C1 segment of cervical spinal cord (tissue), 14 donors: ENCODE measurements at regions not wholly inside any gene's neighbourhood (a gene's known extent, or its start where the extent isn't known, plus 50 kb on each side); places are given as distances from the start of the nearest gene placed in this dataset.

Source experiments
- DNase-seq, 14 donors: peaks; one replicate each; lab custom pipeline; 2025; lab: John Stamatoyannopoulos, UW

GRCh38 chr6:44062771-44063560, 64.3 kb downstream of the MRPL14 start:
- no peak for DNase-seq

GRCh38 chr6:44062105-44062770, 65.0 kb downstream of the MRPL14 start:
- DNase-seq: no peak

DNA sequence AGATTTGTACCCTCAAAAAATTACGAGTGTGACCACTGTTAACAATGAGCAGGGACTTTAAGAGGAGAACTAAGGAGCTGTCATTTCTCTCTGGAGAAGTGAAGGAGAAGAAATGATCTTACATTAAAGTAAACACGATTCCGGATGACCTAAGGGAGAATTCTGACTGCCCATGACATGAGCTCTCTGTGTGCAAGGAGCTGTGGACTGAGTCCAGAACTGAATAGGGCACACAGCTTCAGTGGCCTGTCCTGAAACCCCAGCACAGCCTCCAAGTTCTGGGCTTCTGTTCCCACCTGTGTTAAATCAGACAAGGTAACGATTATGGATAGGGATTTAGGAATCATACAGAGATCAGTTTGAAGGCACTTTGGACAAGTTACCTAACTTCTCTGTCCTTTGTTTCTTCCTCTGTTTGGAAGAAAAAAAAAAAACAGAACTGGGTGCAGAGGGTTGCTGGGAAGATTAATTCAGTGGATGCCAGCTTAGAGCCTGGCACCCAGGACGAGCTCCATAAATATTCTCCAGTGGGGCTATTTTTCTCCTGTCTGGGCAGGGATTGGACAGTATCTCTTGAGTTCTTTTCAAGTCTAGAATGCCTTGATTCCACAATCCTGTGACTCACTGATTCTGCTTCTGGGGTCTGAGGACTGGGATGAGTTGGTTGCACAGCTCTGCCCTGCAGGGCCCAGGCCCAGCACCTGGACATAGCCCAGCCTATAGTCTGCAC, 65.7 kb downstream of the MRPL14 start:
- no peak for DNase-seq

DNA sequence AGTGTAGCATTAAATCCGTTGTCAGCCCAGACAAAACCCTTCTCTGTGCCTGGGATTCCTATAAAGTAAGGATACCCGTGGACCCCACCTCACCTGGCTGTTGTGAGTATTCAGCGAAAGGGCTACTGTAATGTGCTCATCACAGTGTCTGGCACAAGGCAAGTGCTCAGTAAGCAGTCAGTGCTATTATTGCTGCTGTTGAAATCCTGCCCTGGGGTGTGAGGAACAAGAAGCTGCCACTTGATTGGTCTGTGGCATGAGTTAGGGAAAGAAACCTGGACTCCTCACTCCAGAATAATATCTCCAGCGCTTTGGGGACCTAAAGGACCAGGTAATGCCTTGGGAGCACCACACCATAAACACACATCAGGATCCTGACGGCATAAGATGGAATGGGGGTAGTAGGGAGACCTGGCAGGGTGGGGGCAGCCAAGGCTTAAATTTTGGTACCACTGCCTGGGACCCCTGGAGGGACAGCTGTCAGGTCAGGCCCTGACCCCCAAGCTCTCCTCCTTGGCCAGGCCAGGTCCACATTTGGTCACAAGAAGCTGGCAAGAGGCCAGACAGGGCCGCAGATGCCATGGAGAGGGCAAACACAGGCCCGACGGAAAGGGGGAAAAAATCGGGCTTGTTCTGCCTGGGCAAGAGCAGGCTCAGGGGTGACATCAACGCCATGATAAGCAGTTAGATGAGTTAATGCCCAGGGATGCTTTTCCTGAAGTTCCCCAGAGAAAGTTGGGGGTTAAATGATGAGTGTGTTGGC, 66.5 kb downstream of the MRPL14 start:
- no peak for DNase-seq

DNA sequence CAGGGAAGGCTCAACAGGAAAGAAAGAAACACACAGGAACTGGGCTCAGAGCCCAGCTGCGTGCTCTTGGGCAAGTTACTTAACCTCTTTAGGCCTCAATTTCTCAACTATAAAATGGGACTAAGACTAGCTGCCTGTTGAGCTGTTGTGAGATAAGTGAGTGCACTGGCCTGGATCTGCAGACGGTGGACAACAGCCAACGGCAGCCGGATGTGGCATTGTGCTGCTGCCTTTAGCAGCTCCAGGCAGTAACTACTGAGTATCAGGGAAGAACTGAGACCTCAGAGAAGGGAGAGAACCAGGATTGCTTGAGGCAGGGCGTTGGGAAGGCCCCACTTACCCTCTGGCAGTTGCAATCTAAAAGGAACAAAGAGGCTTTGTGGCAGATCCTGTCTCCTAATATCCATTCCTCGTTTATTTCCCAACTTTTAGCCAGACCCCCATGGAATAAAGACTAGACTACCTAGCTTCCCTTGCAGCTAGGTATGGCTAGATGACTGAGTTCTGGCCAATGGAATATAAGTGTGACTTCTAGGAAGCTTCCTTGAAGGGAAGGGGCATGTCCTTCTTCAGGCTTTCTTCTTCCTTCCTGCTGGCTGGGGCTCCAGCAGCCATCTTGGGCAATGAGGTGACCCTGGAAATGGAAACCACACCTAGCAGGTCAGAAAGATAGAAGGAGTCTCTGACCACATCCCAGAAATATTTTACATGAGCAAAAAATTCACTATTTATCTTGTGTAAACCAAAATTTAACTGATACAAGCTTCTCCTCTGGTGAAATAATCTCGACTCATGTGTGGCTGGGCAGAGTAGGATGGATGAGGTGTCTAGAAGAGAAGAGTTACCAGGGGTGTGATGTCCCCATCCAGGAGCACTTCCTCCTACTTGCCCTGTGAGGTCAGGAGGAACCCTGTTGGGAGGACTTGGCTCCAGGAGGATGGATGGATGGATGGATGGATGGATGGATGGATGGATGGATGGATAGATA, 67.6 kb downstream of the MRPL14 start:
- no peak for DNase-seq

DNA sequence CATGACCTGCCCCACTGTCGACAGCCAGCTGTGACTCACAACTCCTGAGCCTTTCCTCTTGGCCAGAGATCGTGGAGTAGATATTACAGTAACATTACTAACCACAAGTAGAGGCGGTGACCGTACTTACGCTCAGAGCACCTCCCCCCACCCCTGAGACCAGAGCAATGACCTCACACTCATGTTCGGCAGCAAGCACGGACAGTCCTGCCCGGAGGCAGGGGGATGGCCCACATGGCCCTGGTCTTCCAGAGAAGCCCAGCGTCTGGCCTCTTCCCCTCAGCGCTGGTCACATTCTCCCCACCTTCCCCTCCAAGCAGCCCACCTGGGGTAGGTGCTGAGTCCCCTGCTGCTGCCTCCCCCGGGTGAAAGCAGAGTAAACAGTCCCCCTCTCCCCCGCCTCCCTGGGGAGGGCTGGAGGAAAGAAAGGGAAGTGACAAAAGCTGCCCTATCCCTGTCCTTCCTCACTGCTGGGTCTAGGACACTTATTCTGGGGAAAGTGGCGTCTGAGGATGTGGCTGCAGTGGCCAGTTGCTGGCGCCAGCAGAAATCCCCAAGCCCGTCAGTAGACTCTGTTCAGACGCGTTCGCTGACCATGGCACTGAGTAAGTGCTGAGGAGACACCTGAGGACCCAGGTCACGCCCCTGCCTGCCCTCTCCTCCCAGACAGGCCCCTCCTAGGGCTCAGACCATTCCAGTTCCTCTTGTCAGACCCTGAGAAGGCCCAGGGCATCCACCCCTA, 68.5 kb downstream of the MRPL14 start:
- DNase-seq: no peak

DNA sequence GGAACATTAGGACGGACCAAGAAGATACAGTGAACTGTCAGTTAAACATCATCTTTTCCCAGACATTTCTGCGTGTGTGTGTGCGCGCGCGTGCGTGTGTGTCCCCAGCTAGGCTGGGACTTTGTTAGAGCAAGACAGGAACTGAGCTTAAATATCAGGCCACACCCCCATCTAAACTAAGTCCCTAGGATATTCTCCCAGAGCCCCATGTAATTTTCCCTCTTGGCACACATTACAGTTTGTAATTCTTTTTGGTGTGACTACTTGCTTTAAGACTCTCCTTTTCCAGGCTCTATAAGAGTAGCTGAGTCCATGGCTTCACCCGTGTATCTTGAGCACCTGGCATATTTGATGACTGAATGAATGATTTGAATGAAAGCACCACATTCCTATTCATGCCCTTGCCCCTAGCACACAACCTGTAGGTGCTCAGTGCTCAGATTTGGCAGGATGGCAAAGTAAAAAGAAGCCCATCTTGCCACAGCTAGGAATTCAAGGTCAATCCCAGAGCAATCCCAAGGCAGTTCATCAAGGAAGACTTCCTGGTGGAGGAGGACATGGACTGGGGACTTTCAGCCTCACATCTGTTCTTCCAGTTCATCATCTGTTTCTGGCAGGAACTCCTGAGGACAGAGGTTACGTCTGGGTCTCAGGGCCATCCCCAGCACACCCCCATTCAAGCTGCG, 69.2 kb downstream of the MRPL14 start:
- DNase-seq: no peak

GRCh38 chr6:44057238-44057930, 69.9 kb downstream of the MRPL14 start:
- DNase-seq: no peak

- DNase-seq: no peak
Observed at GRCh38 chr6:44056392-44057237, 70.6 kb downstream of the MRPL14 start.

DNA sequence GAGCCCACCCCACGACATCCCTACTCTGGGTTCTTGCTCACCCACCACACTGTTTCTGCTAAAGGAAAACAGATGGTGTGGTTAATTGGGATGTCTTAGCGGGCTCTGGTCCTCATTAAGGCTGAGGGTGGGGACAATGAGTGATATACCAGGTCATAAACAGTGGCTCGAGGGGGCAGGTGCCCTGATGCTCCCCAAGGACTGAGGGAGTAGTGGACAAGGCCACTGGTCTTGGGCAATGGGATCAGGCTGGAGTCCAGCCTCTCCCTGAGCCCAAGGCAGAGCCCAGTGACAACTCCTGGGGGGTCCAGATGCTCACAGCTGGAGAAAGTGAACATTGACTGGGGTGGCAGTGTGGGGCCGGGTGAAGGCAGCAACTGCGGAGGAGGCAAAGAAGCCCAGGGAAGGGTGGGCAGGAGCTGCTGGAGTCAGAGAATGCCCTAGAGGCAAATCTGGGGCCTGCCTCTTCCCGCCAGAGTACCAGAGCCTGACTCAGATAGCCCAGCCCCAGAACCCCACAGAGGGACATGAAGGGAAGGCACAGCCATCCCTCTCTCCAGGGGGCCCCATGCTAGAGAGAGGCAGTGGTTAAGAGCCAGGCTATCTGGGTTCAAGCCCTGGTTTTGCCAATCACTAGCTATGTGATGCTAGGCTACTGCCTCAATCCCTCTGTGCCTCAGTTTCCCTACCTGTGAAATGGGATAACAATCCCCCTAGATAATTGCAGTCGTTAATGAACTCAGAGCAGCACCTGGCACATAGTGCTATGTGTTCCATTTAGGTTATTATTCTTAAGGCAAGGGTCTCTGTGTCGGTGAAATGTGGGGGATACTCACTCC, 72.3 kb downstream of the MRPL14 start:
- DNase-seq: no peak

- no peak for DNase-seq
Observed at GRCh38 chr6:44053760-44054556, 73.3 kb downstream of the MRPL14 start.

DNA sequence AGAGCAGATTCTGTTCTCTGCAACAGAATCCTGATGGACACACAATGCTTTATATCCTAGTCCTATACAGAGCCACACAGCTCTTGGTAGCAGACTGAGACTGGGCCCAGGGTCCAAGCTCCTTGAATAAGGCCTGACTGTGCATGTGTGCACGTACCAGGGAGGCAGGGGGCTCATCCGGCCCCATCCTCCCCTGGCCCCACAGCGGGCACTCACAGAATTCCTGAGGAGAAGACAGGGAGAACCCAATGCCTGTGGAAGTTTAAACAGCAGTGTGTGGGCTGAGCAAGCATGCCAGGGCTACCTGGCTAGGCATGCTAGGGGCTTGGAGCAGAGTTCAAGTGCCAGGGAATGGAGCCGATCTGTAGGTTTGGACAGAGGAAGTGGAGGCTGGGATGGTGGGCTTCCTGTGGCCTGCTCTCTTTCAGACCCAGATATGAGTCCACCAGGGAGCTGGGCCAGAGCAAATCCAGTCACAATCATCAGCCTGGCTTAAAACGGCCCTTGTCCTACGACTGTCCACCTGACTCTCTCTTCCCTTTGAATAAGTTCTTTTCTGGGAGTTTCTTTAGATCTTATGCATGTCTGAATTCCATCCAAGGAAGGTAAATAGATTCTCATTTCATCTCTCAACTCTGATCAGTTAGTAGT, 74.0 kb downstream of the MRPL14 start:
- no peak for DNase-seq

DNA sequence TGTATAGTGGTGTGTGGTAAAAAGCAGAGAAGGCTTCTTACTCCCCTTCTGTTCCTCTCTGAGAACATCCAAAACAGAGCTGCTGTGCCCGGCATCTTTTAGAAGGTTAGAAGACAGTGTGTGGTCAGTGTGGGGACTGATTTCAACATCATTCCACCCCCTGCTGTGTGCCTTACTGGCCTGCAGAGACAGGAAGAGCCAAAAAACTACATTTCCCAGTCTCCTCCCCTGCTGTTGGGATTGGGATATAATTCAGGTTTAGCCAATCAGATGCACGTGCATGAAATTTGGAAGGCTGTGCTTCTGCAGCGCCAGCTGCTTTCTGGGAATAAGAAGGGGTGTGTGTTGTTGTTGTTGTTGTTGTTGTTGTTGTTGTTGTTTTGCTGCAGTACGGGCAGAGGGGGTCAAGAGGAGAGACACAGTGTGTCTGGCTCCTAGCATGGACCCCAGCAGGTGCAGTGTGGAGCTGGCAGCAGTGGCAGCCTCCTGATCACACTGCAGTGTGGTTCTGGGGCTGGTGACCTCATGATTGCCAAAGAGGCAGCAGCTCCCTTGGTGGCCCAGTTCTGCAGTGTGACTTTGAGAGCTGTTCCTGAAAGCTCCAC, 74.7 kb downstream of the MRPL14 start:
- DNase-seq: no peak

- DNase-seq: no peak
Observed at GRCh38 chr6:44051515-44051914, 75.7 kb downstream of the MRPL14 start.
